ENCODE measurements at regions not wholly inside any gene's neighbourhood (a gene's known extent, or its start where the extent isn't known, plus 50 kb on each side); places are given as distances from the start of the nearest gene placed in this dataset.

GRCh38 chr21:15221799-15222386 lies 157.1 kb upstream of the NRIP1 start:
- Mint-ChIP-seq H3K4me1 (peaks cover 48% of the 10 kb centered on the region), H3K27me3 (ENCODE audit: low read depth, poor library complexity) (no peaks in the 10 kb centered on the region), H3K36me3 (ENCODE audit: low read depth) (no peaks in the 10 kb centered on the region), H3K9me3 (peaks cover 6% of the 10 kb centered on the region), H3K27ac (peak overlapping the region; percentile 74), H3K4me3 (no peak overlapping the region)
- TF ChIP-seq CTCF (IDR thresholded peaks at IDR 0.05), result no peak
- DNase-seq, result peak; percentile 58

GRCh38 chr21:15222707-15223106 lies 157.9 kb upstream of the NRIP1 start:
- Mint-ChIP-seq H3K4me1 (peaks cover 52% of the 10 kb centered on the region), H3K27me3 (ENCODE audit: low read depth, poor library complexity) (no peaks in the 10 kb centered on the region), H3K27ac (peak overlapping the region; percentile 71), H3K9me3 (peaks cover 4% of the 10 kb centered on the region), H3K4me3 (no peak overlapping the region), H3K36me3 (ENCODE audit: low read depth) (no peaks in the 10 kb centered on the region)
- no peak for DNase-seq
- no peak for TF ChIP-seq CTCF (IDR thresholded peaks at IDR 0.05)

GRCh38 chr21:15224346-15225086 lies 159.7 kb upstream of the NRIP1 start:
- no peak for DNase-seq
- no peak overlapping the region for H3K27ac Mint-ChIP-seq
- no peaks in the 10 kb centered on the region for H3K36me3 Mint-ChIP-seq (ENCODE audit: low read depth)
- no peaks in the 10 kb centered on the region for H3K9me3 Mint-ChIP-seq
- H3K27me3 Mint-ChIP-seq (ENCODE audit: low read depth, poor library complexity), result no peaks in the 10 kb centered on the region
- H3K4me1 Mint-ChIP-seq, result peaks cover 56% of the 10 kb centered on the region
- no peak overlapping the region for H3K4me3 Mint-ChIP-seq
- TF ChIP-seq CTCF (IDR thresholded peaks at IDR 0.05), result no peak

- no peak for DNase-seq
- Mint-ChIP-seq H3K4me3 (no peak overlapping the region), H3K36me3 (ENCODE audit: low read depth) (no peaks in the 10 kb centered on the region), H3K27ac (no peak overlapping the region), H3K27me3 (ENCODE audit: low read depth, poor library complexity) (no peaks in the 10 kb centered on the region), H3K4me1 (peaks cover 39% of the 10 kb centered on the region), H3K9me3 (no peaks in the 10 kb centered on the region)
- no peak for TF ChIP-seq CTCF (IDR thresholded peaks at IDR 0.05)
Observed at GRCh38 chr21:15227919-15228318, 163.1 kb upstream of the NRIP1 start.

GRCh38 chr21:15229390-15229789 lies 164.6 kb upstream of the NRIP1 start:
- DNase-seq, result no peak
- H3K27ac Mint-ChIP-seq, result no peak overlapping the region
- H3K36me3 Mint-ChIP-seq (ENCODE audit: low read depth), result no peaks in the 10 kb centered on the region
- no peak for TF ChIP-seq CTCF (IDR thresholded peaks at IDR 0.05)
- no peaks in the 10 kb centered on the region for H3K27me3 Mint-ChIP-seq (ENCODE audit: low read depth, poor library complexity)
- peaks cover 32% of the 10 kb centered on the region for H3K4me1 Mint-ChIP-seq
- H3K9me3 Mint-ChIP-seq, result peaks cover 4% of the 10 kb centered on the region
- no peak overlapping the region for H3K4me3 Mint-ChIP-seq

- Mint-ChIP-seq H3K4me3 (no peak overlapping the region), H3K4me1 (peaks cover 24% of the 10 kb centered on the region), H3K9me3 (peaks cover 11% of the 10 kb centered on the region), H3K36me3 (ENCODE audit: low read depth) (no peaks in the 10 kb centered on the region), H3K27ac (no peak overlapping the region), H3K27me3 (ENCODE audit: low read depth, poor library complexity) (no peaks in the 10 kb centered on the region)
- TF ChIP-seq CTCF (IDR thresholded peaks at IDR 0.05), result no peak
- no peak for DNase-seq
Observed at GRCh38 chr21:15233611-15234010, 168.8 kb upstream of the NRIP1 start.

All from nephron progenitor cell (in vitro differentiated cells).